ENCODE measurements at regions not wholly inside any gene's neighbourhood (a gene's known extent, or its start where the extent isn't known, plus 50 kb on each side); places are given as distances from the start of the nearest gene placed in this dataset.

- Histone ChIP-seq H4K20me1 (ENCODE audit: control insufficient read depth, insufficient read depth, low read length, poor library complexity, severe bottlenecking) (no peaks in the 10 kb centered on the region), H2AFZ (ENCODE audit: insufficient read depth, low read depth, low read length, poor library complexity, severe bottlenecking) (peak overlapping the region; percentile 9), H3K4me2 (replicated peaks; ENCODE audit: low read depth, low read length, poor library complexity, severe bottlenecking) (peak overlapping the region; percentile 12), H3K4me1 (ENCODE audit: control insufficient read depth in 2 of 2, insufficient read depth in 2 of 2, low read length in 2 of 2) (peaks cover 46 to 50% of the 10 kb centered on the region in 2 donors), H3K4me3 (ENCODE audit: control extremely low read depth in 1 of 5, extremely low read depth in 1 of 5, insufficient read depth in 1 of 5, low read depth in 2 of 5, low read length in 4 of 5) (no peak overlapping the region), H3K9ac (ENCODE audit: low read length) (no peak overlapping the region), H3K9me3 (ENCODE audit: control extremely low read depth in 1 of 3, control insufficient read depth in 2 of 3, insufficient read depth in 1 of 3, low read length in 2 of 3) (peaks cover 0 to 10% (median 5%) of the 10 kb centered on the region in 3 donors), H3K79me2 (ENCODE audit: control insufficient read depth, insufficient read depth, low read length) (no peaks in the 10 kb centered on the region), H3K27ac (ENCODE audit: low read length in 2 of 2) (no peak overlapping the region), H3K36me3 (replicated peaks in 1 of 2; ENCODE audit: control extremely low read depth in 1 of 2, control insufficient read depth in 1 of 2, extremely low read depth in 1 of 2, insufficient read depth in 2 of 2, low read length in 1 of 2) (no peaks in the 10 kb centered on the region), H3K27me3 (replicated peaks in 1 of 4; ENCODE audit: control extremely low read depth in 1 of 4, control insufficient read depth in 3 of 4, insufficient read depth in 4 of 4, low read length in 3 of 4) (no peaks in the 10 kb centered on the region)
- no peaks in the 10 kb centered on the region for H3K27me3 Mint-ChIP-seq
- peak overlapping the region; percentile 48 for H3K4me3 Mint-ChIP-seq
- H3K9me3 Mint-ChIP-seq (ENCODE audit: insufficient read depth) = peaks cover 10% of the 10 kb centered on the region
- H3K27ac Mint-ChIP-seq = peak overlapping the region; percentile 69
- ChIA-PET POLR2A (no interaction called here), CTCF (interaction anchor here (0.6 to 2.7 kb wide), 3 partner anchors 14 to 56 kb away, joined by 3 to 17 read pairs (median 4); no protein-coding TSS in a partner anchor)
- WGBS (ENCODE audit: insufficient coverage) = 59% methylated on average over 2 of the region's 3 CpGs
- intact Hi-C loops (cut with micrococcal nuclease) = no loop called here
- TF ChIP-seq EZH2 (IDR thresholded peaks at IDR 0.05; ENCODE audit: borderline replicate concordance, insufficient read depth, low read depth, low read length, poor library complexity, severe bottlenecking) = no peak
- TF ChIP-seq, protein P1, sequence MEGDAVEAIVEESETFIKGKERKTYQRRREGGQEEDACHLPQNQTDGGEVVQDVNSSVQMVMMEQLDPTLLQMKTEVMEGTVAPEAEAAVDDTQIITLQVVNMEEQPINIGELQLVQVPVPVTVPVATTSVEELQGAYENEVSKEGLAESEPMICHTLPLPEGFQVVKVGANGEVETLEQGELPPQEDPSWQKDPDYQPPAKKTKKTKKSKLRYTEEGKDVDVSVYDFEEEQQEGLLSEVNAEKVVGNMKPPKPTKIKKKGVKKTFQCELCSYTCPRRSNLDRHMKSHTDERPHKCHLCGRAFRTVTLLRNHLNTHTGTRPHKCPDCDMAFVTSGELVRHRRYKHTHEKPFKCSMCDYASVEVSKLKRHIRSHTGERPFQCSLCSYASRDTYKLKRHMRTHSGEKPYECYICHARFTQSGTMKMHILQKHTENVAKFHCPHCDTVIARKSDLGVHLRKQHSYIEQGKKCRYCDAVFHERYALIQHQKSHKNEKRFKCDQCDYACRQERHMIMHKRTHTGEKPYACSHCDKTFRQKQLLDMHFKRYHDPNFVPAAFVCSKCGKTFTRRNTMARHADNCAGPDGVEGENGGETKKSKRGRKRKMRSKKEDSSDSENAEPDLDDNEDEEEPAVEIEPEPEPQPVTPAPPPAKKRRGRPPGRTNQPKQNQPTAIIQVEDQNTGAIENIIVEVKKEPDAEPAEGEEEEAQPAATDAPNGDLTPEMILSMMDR (IDR thresholded peaks at IDR 0.05) = no peak
- ATAC-seq (ENCODE audit: low read depth) (no peak), DNase-seq (no peak)
- peaks cover 52% of the 10 kb centered on the region for H3K4me1 Mint-ChIP-seq
Measured at GRCh38 chr10:33101392-33101787, 143.4 kb upstream of the ITGB1 start.

GRCh38 chr10:33100781-33101391, 142.9 kb upstream of the ITGB1 start:
- no peak overlapping the region for H3K4me3 Mint-ChIP-seq
- H3K4me1 Mint-ChIP-seq = peaks cover 57% of the 10 kb centered on the region
- CTCF ChIA-PET = interaction anchor here (0.6 to 2.7 kb wide), 2 partner anchors 14 to 27 kb away, joined by 3 to 17 read pairs; no protein-coding TSS in a partner anchor
- Histone ChIP-seq H3K27me3 (replicated peaks in 1 of 4; ENCODE audit: control extremely low read depth in 1 of 4, control insufficient read depth in 3 of 4, insufficient read depth in 4 of 4, low read length in 3 of 4) (no peaks in the 10 kb centered on the region), H3K79me2 (ENCODE audit: control insufficient read depth, insufficient read depth, low read length) (no peaks in the 10 kb centered on the region), H3K36me3 (replicated peaks in 1 of 2; ENCODE audit: control extremely low read depth in 1 of 2, control insufficient read depth in 1 of 2, extremely low read depth in 1 of 2, insufficient read depth in 2 of 2, low read length in 1 of 2) (no peaks in the 10 kb centered on the region), H3K9ac (ENCODE audit: low read length) (no peak overlapping the region), H3K4me2 (replicated peaks; ENCODE audit: low read depth, low read length, poor library complexity, severe bottlenecking) (no peak overlapping the region), H2AFZ (ENCODE audit: insufficient read depth, low read depth, low read length, poor library complexity, severe bottlenecking) (peak overlapping the region; percentile 6), H3K27ac (ENCODE audit: low read length in 2 of 2) (no peak overlapping the region), H3K4me1 (ENCODE audit: control insufficient read depth in 2 of 2, insufficient read depth in 2 of 2, low read length in 2 of 2) (peaks cover 51 to 55% of the 10 kb centered on the region in 2 donors), H3K4me3 (ENCODE audit: control extremely low read depth in 1 of 5, extremely low read depth in 1 of 5, insufficient read depth in 1 of 5, low read depth in 2 of 5, low read length in 4 of 5) (no peak overlapping the region), H3K9me3 (ENCODE audit: control extremely low read depth in 1 of 3, control insufficient read depth in 2 of 3, insufficient read depth in 1 of 3, low read length in 2 of 3) (peaks cover 0 to 10% (median 5%) of the 10 kb centered on the region in 3 donors), H4K20me1 (ENCODE audit: control insufficient read depth, insufficient read depth, low read length, poor library complexity, severe bottlenecking) (no peaks in the 10 kb centered on the region)
- no peaks in the 10 kb centered on the region for H3K27me3 Mint-ChIP-seq
- 100% methylated on average over 1 of the region's 1 CpG for WGBS (ENCODE audit: insufficient coverage)
- TF ChIP-seq, protein P1 (IDR thresholded peaks at IDR 0.05) = no peak
- no peak for TF ChIP-seq EZH2 (IDR thresholded peaks at IDR 0.05; ENCODE audit: borderline replicate concordance, insufficient read depth, low read depth, low read length, poor library complexity, severe bottlenecking)
- DNase-seq (no peak), ATAC-seq (ENCODE audit: low read depth) (no peak)
- POLR2A ChIA-PET = no interaction called here
- H3K9me3 Mint-ChIP-seq (ENCODE audit: insufficient read depth) = peaks cover 10% of the 10 kb centered on the region
- H3K27ac Mint-ChIP-seq = peak overlapping the region; percentile 59
- intact Hi-C loops (cut with micrococcal nuclease) = no loop called here

Measured in B cell (primary cell).